ENCODE measurements at regions not wholly inside any gene's neighbourhood (a gene's known extent, or its start where the extent isn't known, plus 50 kb on each side); places are given as distances from the start of the nearest gene placed in this dataset.

GRCh38 chr4:165682611-165683010 lies 190.4 kb upstream of the TLL1 start (continued):
- TF ChIP-seq ZHX1 (CRISPR knock-in tag; IDR thresholded peaks at IDR 0.05; ENCODE audit: low read depth): no peak
- no peak for TF ChIP-seq TCF7 (IDR thresholded peaks at IDR 0.05; ENCODE audit: low read depth)
- no peak for TF ChIP-seq ZNF138 (CRISPR knock-in tag; IDR thresholded peaks at IDR 0.05; ENCODE audit: low read depth)
- TF ChIP-seq ZNF260 (CRISPR knock-in tag; IDR thresholded peaks at IDR 0.05; ENCODE audit: borderline replicate concordance, low read depth): no peak
- TF ChIP-seq ZNF10 (CRISPR knock-in tag; IDR thresholded peaks at IDR 0.05; ENCODE audit: borderline replicate concordance, low read depth): no peak
- TF ChIP-seq ZKSCAN8 (CRISPR knock-in tag; IDR thresholded peaks at IDR 0.05; ENCODE audit: borderline replicate concordance): no peak
- TF ChIP-seq ZNF598 (CRISPR knock-in tag; IDR thresholded peaks at IDR 0.05; ENCODE audit: borderline replicate concordance): no peak
- no peak for TF ChIP-seq NFYC (CRISPR knock-in tag; IDR thresholded peaks at IDR 0.05)

- Histone ChIP-seq H2AFZ (ENCODE audit: low read length) (no peak overlapping the region), H3K79me2 (ENCODE audit: insufficient read depth, low read length) (no peaks in the 10 kb centered on the region), H3K27me3 (ENCODE audit: control insufficient read depth in 1 of 2, insufficient read depth in 2 of 2, low read length in 2 of 2) (no peaks in the 10 kb centered on the region; a peak in 1 of 5 replicates), H4K20me1 (ENCODE audit: insufficient read depth, low read length) (no peaks in the 10 kb centered on the region), H3K4me3 (replicated peaks in 1 of 3; ENCODE audit: insufficient read depth in 1 of 3, low read depth in 2 of 3, low read length in 3 of 3) (no peak overlapping the region), H3K4me1 (ENCODE audit: insufficient read depth, low read length) (no peaks in the 10 kb centered on the region), H3K9me3 (ENCODE audit: low read length) (no peaks in the 10 kb centered on the region), H3K9ac (ENCODE audit: insufficient read depth, low read depth, low read length) (no peak overlapping the region), H3K4me2 (ENCODE audit: low read depth, low read length) (no peak overlapping the region), H3K27ac (ENCODE audit: extremely low read length, insufficient read depth, low read length) (no peak overlapping the region), H3K36me3 (replicated peaks in 1 of 2; ENCODE audit: control insufficient read depth in 1 of 2, insufficient read depth in 2 of 2, low read length in 2 of 2) (no peaks in the 10 kb centered on the region)
- DNase-seq (ENCODE audit: low spot score): no peak
- FAIRE-seq: no peak
- POLR2A ChIA-PET: no interaction called here
- in situ Hi-C loops (cut with HindIII; ENCODE audit: extremely low pct_ligation_motif_present, low pct_unique_long_range_greater_than_20kb): no loop called here
- intact Hi-C loops (cut with micrococcal nuclease; ENCODE audit: unreplicated experiment): no loop called here
- no TSS peak for BruUV-seq (replicated peaks)
- ATAC-seq: no peak
- CTCF ChIA-PET (ENCODE audit: low intra/inter-chr PET ratio, low total read pairs): no interaction called here
- WGBS (ENCODE audit: low lambda C conversion rate): 25% methylated on average over 6 of the region's 7 CpGs
- TF ChIP-seq SKI (IDR thresholded peaks at IDR 0.05; ENCODE audit: partially characterized antibody): no peak
- TF ChIP-seq ZSCAN31 (CRISPR knock-in tag; IDR thresholded peaks at IDR 0.05; ENCODE audit: low read depth): no peak
- no peak for TF ChIP-seq RAD21 (CRISPR knock-in tag; IDR thresholded peaks at IDR 0.05)
- no peak for TF ChIP-seq DNMT1 (CRISPR knock-in tag; IDR thresholded peaks at IDR 0.05)
- no peak for TF ChIP-seq POLR2A (IDR thresholded peaks at IDR 0.05; ENCODE audit: insufficient read depth in 1 of 2, low read depth in 2 of 2, low read length in 2 of 2)
- no peak for TF ChIP-seq ZNF251 (CRISPR knock-in tag; IDR thresholded peaks at IDR 0.05)
- TF ChIP-seq ZMAT3 (CRISPR knock-in tag; conservative IDR thresholded peaks at IDR 0.05): no peak
- TF ChIP-seq PHB2 (IDR thresholded peaks at IDR 0.05; ENCODE audit: partially characterized antibody): no peak
- no peak for TF ChIP-seq SAFB2 (CRISPR knock-in tag; IDR thresholded peaks at IDR 0.05; ENCODE audit: borderline replicate concordance, low read depth)
- no peak for TF ChIP-seq TRIM24 (CRISPR knock-in tag; IDR thresholded peaks at IDR 0.05)
- TF ChIP-seq ATF3 (CRISPR knock-in tag; IDR thresholded peaks at IDR 0.05): no peak
- TF ChIP-seq ZNF558 (CRISPR knock-in tag; IDR thresholded peaks at IDR 0.05; ENCODE audit: borderline replicate concordance): no peak
- TF ChIP-seq ZNF792 (CRISPR knock-in tag; IDR thresholded peaks at IDR 0.05): no peak
- no peak for TF ChIP-seq ZNF576 (CRISPR knock-in tag; IDR thresholded peaks at IDR 0.05)
- no peak for TF ChIP-seq SP2 (CRISPR knock-in tag; IDR thresholded peaks at IDR 0.05)
- TF ChIP-seq GTF2F1 (IDR thresholded peaks at IDR 0.05; ENCODE audit: low read length): no peak
- no peak for TF ChIP-seq MXD4 (CRISPR knock-in tag; IDR thresholded peaks at IDR 0.05)
These were observed 188.7 kb upstream of the TLL1 start for GRCh38 chr4:165684177-165684805.
